K562 (cell line): ENCODE measurements at regions not wholly inside any gene's neighbourhood (a gene's known extent, or its start where the extent isn't known, plus 50 kb on each side); places are given as distances from the start of the nearest gene placed in this dataset.
A peak's percentile ranks its signal among the peaks of the same experiment; 100 is the strongest.

ENCODE experiments used
- ATAC-seq: fragments of 200-7000 bp; cut with Tn5 transposase; 3 replicates; pipeline ENCODE4 v1.9.1; 2020; ENCODE audit warnings: moderate library complexity
- BruUV-seq: library from RNA; stranded (reverse); fragments of 400-500 nt; replicated peaks from 2 replicates; lab custom pipeline; 2021; lab: Mats Ljungman, UMichigan
- CTCF ChIA-PET: fragments of 300-600 bp; formaldehyde crosslinking; extraction: SDS; loops from one replicate; lab custom pipeline; 2021; ENCODE audit warnings: low intra/inter-chr PET ratio; lab: Yijun Ruan, JAX
- POLR2A ChIA-PET: fragments of 300-600, 350-650 bp; sonication (Branson Sonifier 250); formaldehyde crosslinking; extraction: SDS; loops from one replicate; lab custom pipeline; 2021; ENCODE audit warnings: antibody characterized with exemption, inconsistent platforms; lab: Yijun Ruan, JAX
- DNase-seq, 4 experiments: peaks; one replicate each; pipeline versions ENCODE4 v3.0.0 to v3.0.0-alpha.2; 2011 to 2018; ENCODE audit warnings: low spot score in 3 of 4, mixed read lengths in 3 of 4; ENCODE audit errors: extremely low read depth in 1 of 4
- FAIRE-seq: peaks from 2 replicates; lab custom pipeline; 2011; peaks lifted over from hg19 to GRCh38; lab: Jason Lieb, UNC
- H2AFZ ChIP-seq: 2 replicates; pipeline ENCODE4 v1.6.0; 2011; ENCODE audit warnings: low read depth, low read length, control low read depth, inconsistent platforms
- H3K27ac ChIP-seq: fragments of 200-600 bp; 3 replicates; pipeline ENCODE4 v1.8.0; 2011; ENCODE audit warnings: low read depth, mild to moderate bottlenecking, control low read depth, inconsistent platforms, low read length, moderate library complexity, mixed read lengths; ENCODE audit errors: extremely low read depth
- H3K27me3 ChIP-seq, 2 experiments: fragments of 300-600 bp in 1 of 2; 2 replicates in 1 of 2; 3 replicates in 1 of 2; pipeline versions ENCODE4 v1.6.0 to v1.8.0; 2011; ENCODE audit warnings: inconsistent platforms in 2 of 2, low read length in 2 of 2, mild to moderate bottlenecking in 1 of 2, mixed read lengths in 1 of 2, moderate library complexity in 1 of 2; ENCODE audit not compliant: control insufficient read depth in 2 of 2, insufficient read depth in 2 of 2
- H3K36me3 ChIP-seq: fragments of 300-600 bp; 3 replicates; pipeline ENCODE4 v1.8.0; 2011; ENCODE audit warnings: mild to moderate bottlenecking, low read length, inconsistent platforms; ENCODE audit not compliant: control insufficient read depth, insufficient read depth
- H3K4me1 ChIP-seq, 2 experiments: fragments of 200-600 bp in 1 of 2; replicated peaks in 1 of 2; 2 replicates in 1 of 2; 3 replicates in 1 of 2; pipeline versions ENCODE4 v1.5.1 to v1.8.0; 2011; ENCODE audit warnings: inconsistent platforms in 2 of 2, low read length in 2 of 2, mild to moderate bottlenecking in 1 of 2, mixed read lengths in 1 of 2, moderate library complexity in 1 of 2; ENCODE audit not compliant: control insufficient read depth in 2 of 2, insufficient read depth in 2 of 2
- H3K4me2 ChIP-seq: 2 replicates; pipeline ENCODE4 v1.6.1; 2011; ENCODE audit warnings: low read length, control low read depth, inconsistent platforms, mixed read lengths; ENCODE audit not compliant: insufficient read depth
- H3K4me3 ChIP-seq: fragments of 200-600 bp; sonication (generic), shearing (Covaris generic); 2 replicates; pipeline ENCODE4 v1.5.1; 2016; ENCODE audit warnings: control low read depth, inconsistent platforms
- H3K79me2 ChIP-seq: fragments of 200-600 bp; 3 replicates; pipeline ENCODE4 v1.8.0; 2011; ENCODE audit warnings: low read length, inconsistent platforms; ENCODE audit not compliant: control insufficient read depth, insufficient read depth
- H3K9ac ChIP-seq, 2 experiments: 2 replicates each; pipeline versions ENCODE4 v1.6.0 to v1.6.1; 2011; ENCODE audit warnings: low read depth in 2 of 2, low read length in 2 of 2, control low read depth in 1 of 2, inconsistent platforms in 1 of 2, mild to moderate bottlenecking in 1 of 2, mixed read lengths in 1 of 2; ENCODE audit not compliant: insufficient read depth in 1 of 2
- H3K9me1 ChIP-seq: one replicate; pipeline ENCODE4 v1.6.0; 2011; ENCODE audit warnings: inconsistent platforms, mild to moderate bottlenecking, low read length, moderate library complexity; ENCODE audit not compliant: control insufficient read depth, insufficient read depth
- H3K9me3 ChIP-seq: replicated peaks from 2 replicates; pipeline ENCODE4 v1.5.1; 2011; ENCODE audit warnings: low read depth, low read length, inconsistent platforms; ENCODE audit not compliant: control insufficient read depth, insufficient read depth
- H4K20me1 ChIP-seq: replicated peaks from 2 replicates; pipeline ENCODE4 v1.6.1; 2011; ENCODE audit warnings: low read length, inconsistent platforms, mixed read lengths; ENCODE audit not compliant: control insufficient read depth, insufficient read depth
- PPARD ChIP-seq: fragments of 250-450 bp; sonication (Bioruptor Pico); IDR thresholded peaks from 2 replicates; pipeline ENCODE4 v1.8.0; 2022; ENCODE audit warnings: inconsistent platforms, mild to moderate bottlenecking, moderate library complexity
- ZBTB33 ChIP-seq: sonication (generic); formaldehyde crosslinking; IDR thresholded peaks from 2 replicates; pipeline ENCODE4 v1.8.1; 2023; ENCODE audit warnings: mild to moderate bottlenecking, missing genetic modification reagents
- WGBS: fragments of 100-300 bp; shearing (Covaris generic); methylation state at CpG from one replicate; pipeline ENCODE4 v1.1.6; 2016; ENCODE audit warnings: low coverage, mixed read lengths; ENCODE audit not compliant: insufficient coverage; ENCODE audit errors: missing lambda C conversion rate; 5-methylcytosine and 5-hydroxymethylcytosine counted together
- in situ Hi-C: fragments of 300-500 bp; cut with MboI; formaldehyde crosslinking; loops from 4 replicates; pipeline ENCODE4 v1.15.0; 2018; ENCODE audit warnings: inconsistent platforms, mixed read lengths
- intact Hi-C: fragments of 100-400 bp; cut with micrococcal nuclease; formaldehyde crosslinking; loops from 2 replicates; pipeline ENCODE4 v1.14.2; 2022

GRCh38 chr22:49470741-49471503 lies 356.8 kb downstream of the BRD1 start:
- TF ChIP-seq PPARD: no peak
- 0 out of 2 replicates have a peak, but pooled peaks have one; percentile 36 for TF ChIP-seq ZBTB33 (CRISPR knock-in tag)
- no peaks in the 10 kb centered on the region for H3K9me3 ChIP-seq
- H3K9me1 ChIP-seq: no peaks in the 10 kb centered on the region
- CTCF ChIA-PET: no interaction called here
- peaks cover 2% of the 10 kb centered on the region; the same call in 1 of the 3 replicates for H3K36me3 ChIP-seq
- intact Hi-C loops: no loop called here
- H4K20me1 ChIP-seq: 0 out of 2 replicates have a peak, but pooled peaks cover 3% of the 10 kb centered on the region
- peaks cover 4% of the 10 kb centered on the region; the same call in 2 of the 3 replicates for H3K79me2 ChIP-seq
- H3K4me1 ChIP-seq: peaks cover 0 to 12% of the 10 kb centered on the region in 2 experiments; a peak in 2 of 5 replicates
- BruUV-seq: no TSS peak
- no peak overlapping the region for H3K9ac ChIP-seq
- POLR2A ChIA-PET: no interaction called here
- H3K27me3 ChIP-seq: no peaks in the 10 kb centered on the region
- ATAC-seq: no peak
- WGBS: 95% methylated on average over 9 of the region's 15 CpGs
- H3K4me3 ChIP-seq: no peak overlapping the region
- FAIRE-seq: no peak
- in situ Hi-C loops: no loop called here
- no peak overlapping the region for H3K27ac ChIP-seq
- no peak for DNase-seq
- no peak overlapping the region for H2AFZ ChIP-seq
- H3K4me2 ChIP-seq: no peak overlapping the region
